ENCODE measurements at regions not wholly inside any gene's neighbourhood (a gene's known extent, or its start where the extent isn't known, plus 50 kb on each side); places are given as distances from the start of the nearest gene placed in this dataset.

DNA sequence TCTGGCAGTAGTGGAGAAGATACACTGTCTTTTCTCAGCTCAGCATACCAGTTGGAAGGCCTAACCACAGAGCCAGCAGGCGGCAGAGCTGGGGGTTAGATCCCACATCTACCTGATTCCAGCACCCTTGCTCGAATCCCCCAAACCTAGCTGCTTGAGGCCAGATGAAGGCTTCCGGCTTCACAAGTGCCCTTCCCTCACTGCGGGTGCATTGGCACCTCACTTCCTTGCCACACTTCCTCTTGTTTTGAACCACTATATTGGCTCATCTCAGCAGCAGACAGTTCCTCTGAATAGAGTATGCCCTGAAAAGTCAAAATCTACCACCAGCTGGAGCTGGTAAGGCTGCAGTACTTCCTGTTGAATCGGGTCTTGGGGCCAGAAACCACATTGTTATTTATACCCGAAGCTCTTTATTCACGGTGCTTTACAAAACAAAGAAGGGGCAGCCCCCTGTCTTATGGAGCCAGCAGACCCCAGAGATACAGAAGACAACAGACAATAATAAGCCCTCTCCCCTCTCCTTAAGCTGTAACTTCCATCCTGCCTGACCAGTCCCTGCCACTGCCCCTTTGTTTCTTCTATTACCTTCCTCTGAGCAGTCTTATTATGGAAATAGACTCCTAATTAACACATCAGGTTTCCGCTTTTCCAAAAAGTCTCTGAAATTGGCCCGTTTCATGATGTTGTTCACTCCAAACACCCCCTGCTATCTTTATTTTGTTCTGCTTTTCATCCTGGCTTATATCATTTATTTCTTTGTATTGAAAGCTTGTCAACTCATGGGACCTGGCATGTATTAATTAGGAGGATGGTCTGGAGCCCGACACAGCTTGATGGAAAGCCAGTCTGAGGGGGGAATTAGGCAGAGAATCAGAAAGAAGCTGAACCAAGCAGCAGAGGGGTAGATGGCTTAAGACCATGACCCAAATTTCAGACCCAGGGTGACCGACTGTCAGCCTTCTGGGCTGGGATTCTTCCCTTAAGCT, 233.5 kb downstream of the EFCAB11 start (continued):
- TF ChIP-seq MGA (IDR thresholded peaks at IDR 0.05): no peak
- TF ChIP-seq ZNF57 (CRISPR knock-in tag; IDR thresholded peaks at IDR 0.05): no peak
- TF ChIP-seq NUFIP1 (IDR thresholded peaks at IDR 0.05; ENCODE audit: partially characterized antibody): no peak
- no peak for TF ChIP-seq MXD1 (CRISPR knock-in tag; IDR thresholded peaks at IDR 0.05; ENCODE audit: borderline replicate concordance, poor library complexity, severe bottlenecking)
- TF ChIP-seq BCL6 (CRISPR knock-in tag; IDR thresholded peaks at IDR 0.05): no peak
- TF ChIP-seq GATAD2B (IDR thresholded peaks at IDR 0.05; ENCODE audit: borderline replicate concordance): no peak
- no peak for TF ChIP-seq PHF8 (IDR thresholded peaks at IDR 0.05; ENCODE audit: borderline replicate concordance, low read length)
- no peak for TF ChIP-seq USF1 (CRISPR knock-in tag; IDR thresholded peaks at IDR 0.05)
- TF ChIP-seq ZKSCAN1 (IDR thresholded peaks at IDR 0.05; ENCODE audit: low read depth, low read length): no peak
- no peak for TF ChIP-seq SMARCA5 (IDR thresholded peaks at IDR 0.05)
